SK-N-SH treated with all-trans-retinoic acid at 6 μM for 48 hours (cell line): ENCODE measurements at regions not wholly inside any gene's neighbourhood (a gene's known extent, or its start where the extent isn't known, plus 50 kb on each side); places are given as distances from the start of the nearest gene placed in this dataset.

Experiments used
- ATAC-seq: fragments of 200-7000 bp; cut with Tn5 transposase; 3 replicates; pipeline ENCODE4 v1.9.1; 2020; ENCODE audit warnings: mild to moderate bottlenecking, moderate library complexity
- ARNTL ChIP-seq: fragments of 450-650 bp; formaldehyde crosslinking; IDR thresholded peaks from 2 replicates; pipeline ENCODE4 v1.5.0; 2020; ENCODE audit warnings: low read depth, mild to moderate bottlenecking, moderate library complexity, borderline replicate concordance
- BACH2 ChIP-seq: fragments of 250-450 bp; sonication (Bioruptor Pico); IDR thresholded peaks from 2 replicates; pipeline ENCODE4 v1.9.0; 2021; ENCODE audit warnings: mild to moderate bottlenecking, borderline replicate concordance
- CSDC2 ChIP-seq: fragments of 250-450 bp; sonication (Bioruptor Pico); IDR thresholded peaks from 2 replicates; pipeline ENCODE4 v1.5.0; 2020; ENCODE audit warnings: mild to moderate bottlenecking, moderate library complexity
- ESRRG ChIP-seq: fragments of 250-450 bp; sonication (Bioruptor Pico); IDR thresholded peaks from 2 replicates; pipeline ENCODE4 v1.6.1; 2021; ENCODE audit warnings: mild to moderate bottlenecking
- GLIS3 ChIP-seq: fragments of 250-450 bp; sonication (Bioruptor Pico); IDR thresholded peaks from 2 replicates; pipeline ENCODE4 v1.5.0; 2020; ENCODE audit warnings: mild to moderate bottlenecking, moderate library complexity
- ISL1 ChIP-seq: fragments of 250-450 bp; sonication (Bioruptor Pico); IDR thresholded peaks from 2 replicates; pipeline ENCODE4 v2.1.2; 2022; ENCODE audit warnings: mild to moderate bottlenecking, moderate library complexity
- OSR1 ChIP-seq: fragments of 250-450 bp; sonication (Bioruptor Pico); IDR thresholded peaks from 2 replicates; pipeline ENCODE4 v1.8.0; 2022; ENCODE audit warnings: moderate library complexity, mild to moderate bottlenecking, inconsistent platforms
- PPARA ChIP-seq: fragments of 250-450 bp; sonication (Bioruptor Pico); IDR thresholded peaks from 2 replicates; pipeline ENCODE4 v1.5.0; 2020; ENCODE audit warnings: mild to moderate bottlenecking, borderline replicate concordance
- RARB ChIP-seq: fragments of 250-450 bp; sonication (Bioruptor Pico); IDR thresholded peaks from 2 replicates; pipeline ENCODE4 v1.8.0; 2021; ENCODE audit warnings: mild to moderate bottlenecking, moderate library complexity
- SNAI2 ChIP-seq: fragments of 250-450 bp; sonication (Bioruptor Pico); IDR thresholded peaks from 2 replicates; pipeline ENCODE4 v1.5.0; 2020; ENCODE audit warnings: mild to moderate bottlenecking, moderate library complexity
- TCF4 ChIP-seq: fragments of 250-450 bp; sonication (Bioruptor Pico); IDR thresholded peaks from 2 replicates; pipeline ENCODE4 v1.8.0; 2021; ENCODE audit warnings: mild to moderate bottlenecking, moderate library complexity, borderline replicate concordance
- TOX ChIP-seq: fragments of 250-450 bp; sonication (Bioruptor Pico); IDR thresholded peaks from 2 replicates; pipeline ENCODE4 v1.8.0; 2021; ENCODE audit warnings: mild to moderate bottlenecking, moderate library complexity, borderline replicate concordance
- ZC3H10 ChIP-seq: fragments of 250-450 bp; sonication (Bioruptor Pico); IDR thresholded peaks from 2 replicates; pipeline ENCODE4 v1.5.1; 2021; ENCODE audit warnings: mild to moderate bottlenecking, moderate library complexity
- ZFP3 ChIP-seq: fragments of 250-450 bp; sonication (Bioruptor Pico); IDR thresholded peaks from 2 replicates; pipeline ENCODE4 v1.5.0; 2020; ENCODE audit warnings: mild to moderate bottlenecking, moderate library complexity
- ZNF565 ChIP-seq: fragments of 450-650 bp; formaldehyde crosslinking; conservative IDR thresholded peaks from 2 replicates; pipeline ENCODE4 v1.5.0; 2020; ENCODE audit warnings: low read depth, mild to moderate bottlenecking, moderate library complexity
- ZNF70 ChIP-seq: fragments of 450-650 bp; formaldehyde crosslinking; IDR thresholded peaks from 2 replicates; pipeline ENCODE4 v1.5.0; 2020; ENCODE audit warnings: mild to moderate bottlenecking, moderate library complexity
- ZNF8 ChIP-seq: fragments of 450-650 bp; formaldehyde crosslinking; IDR thresholded peaks from 2 replicates; pipeline ENCODE4 v1.5.0; 2020; ENCODE audit warnings: mild to moderate bottlenecking, moderate library complexity
- TF ChIP-seq, protein P1 (sequence below): fragments of 250-450 bp; sonication (Bioruptor Pico); IDR thresholded peaks from 2 replicates; pipeline ENCODE4 v1.5.1; 2021; ENCODE audit warnings: mild to moderate bottlenecking, moderate library complexity
- TF ChIP-seq, protein P2 (sequence below): fragments of 250-450 bp; sonication (Bioruptor Pico); IDR thresholded peaks from 2 replicates; pipeline ENCODE4 v1.8.0; 2020; ENCODE audit warnings: mild to moderate bottlenecking, moderate library complexity, borderline replicate concordance
- TF ChIP-seq, protein P3 (sequence below): fragments of 250-450 bp; sonication (Bioruptor Pico); IDR thresholded peaks from 2 replicates; pipeline ENCODE4 v1.5.0; 2020; ENCODE audit warnings: mild to moderate bottlenecking, moderate library complexity
- TF ChIP-seq, protein P4 (sequence below): fragments of 250-450 bp; sonication (Bioruptor Pico); IDR thresholded peaks from 2 replicates; pipeline ENCODE4 v1.8.0; 2021; ENCODE audit warnings: low read depth, mild to moderate bottlenecking, moderate library complexity, borderline replicate concordance

DNA sequence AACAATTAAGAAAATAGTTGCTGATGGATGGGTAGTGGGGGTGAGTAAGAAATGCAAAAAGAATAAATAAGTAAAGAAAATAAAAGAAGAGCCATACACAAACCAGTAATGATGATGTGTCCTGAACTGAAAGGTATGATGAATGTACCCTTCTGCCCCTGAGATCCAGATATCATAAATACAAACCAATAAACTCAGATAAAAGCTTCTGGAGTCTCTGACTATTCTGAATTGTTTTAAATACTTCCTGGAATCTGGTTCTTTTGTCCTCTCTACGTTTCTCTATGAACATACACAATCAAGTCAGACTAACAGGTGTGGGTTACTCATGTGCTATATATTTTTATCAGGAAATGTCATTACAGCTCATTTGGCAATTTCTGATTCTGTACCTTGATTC is 153.4 kb downstream of the PPP1R2C start:
- no peak for ATAC-seq
- TF ChIP-seq OSR1 (CRISPR knock-in tag): no peak
- no peak for TF ChIP-seq CSDC2 (CRISPR knock-in tag)
- TF ChIP-seq ZNF70 (CRISPR knock-in tag): no peak
- TF ChIP-seq GLIS3 (CRISPR knock-in tag): no peak
- no peak for TF ChIP-seq ZNF8 (CRISPR knock-in tag)
- no peak for TF ChIP-seq ARNTL
- TF ChIP-seq ZC3H10 (CRISPR knock-in tag): no peak
- TF ChIP-seq ISL1 (CRISPR knock-in tag): no peak
- TF ChIP-seq ESRRG (CRISPR knock-in tag): no peak
- no peak for TF ChIP-seq TOX (CRISPR knock-in tag)
- TF ChIP-seq, protein P1, sequence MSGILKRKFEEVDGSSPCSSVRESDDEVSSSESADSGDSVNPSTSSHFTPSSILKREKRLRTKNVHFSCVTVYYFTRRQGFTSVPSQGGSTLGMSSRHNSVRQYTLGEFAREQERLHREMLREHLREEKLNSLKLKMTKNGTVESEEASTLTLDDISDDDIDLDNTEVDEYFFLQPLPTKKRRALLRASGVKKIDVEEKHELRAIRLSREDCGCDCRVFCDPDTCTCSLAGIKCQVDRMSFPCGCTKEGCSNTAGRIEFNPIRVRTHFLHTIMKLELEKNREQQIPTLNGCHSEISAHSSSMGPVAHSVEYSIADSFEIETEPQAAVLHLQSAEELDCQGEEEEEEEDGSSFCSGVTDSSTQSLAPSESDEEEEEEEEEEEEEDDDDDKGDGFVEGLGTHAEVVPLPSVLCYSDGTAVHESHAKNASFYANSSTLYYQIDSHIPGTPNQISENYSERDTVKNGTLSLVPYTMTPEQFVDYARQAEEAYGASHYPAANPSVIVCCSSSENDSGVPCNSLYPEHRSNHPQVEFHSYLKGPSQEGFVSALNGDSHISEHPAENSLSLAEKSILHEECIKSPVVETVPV: no peak
- TF ChIP-seq SNAI2 (CRISPR knock-in tag): no peak
- TF ChIP-seq ZFP3 (CRISPR knock-in tag): no peak
- TF ChIP-seq, protein P2, sequence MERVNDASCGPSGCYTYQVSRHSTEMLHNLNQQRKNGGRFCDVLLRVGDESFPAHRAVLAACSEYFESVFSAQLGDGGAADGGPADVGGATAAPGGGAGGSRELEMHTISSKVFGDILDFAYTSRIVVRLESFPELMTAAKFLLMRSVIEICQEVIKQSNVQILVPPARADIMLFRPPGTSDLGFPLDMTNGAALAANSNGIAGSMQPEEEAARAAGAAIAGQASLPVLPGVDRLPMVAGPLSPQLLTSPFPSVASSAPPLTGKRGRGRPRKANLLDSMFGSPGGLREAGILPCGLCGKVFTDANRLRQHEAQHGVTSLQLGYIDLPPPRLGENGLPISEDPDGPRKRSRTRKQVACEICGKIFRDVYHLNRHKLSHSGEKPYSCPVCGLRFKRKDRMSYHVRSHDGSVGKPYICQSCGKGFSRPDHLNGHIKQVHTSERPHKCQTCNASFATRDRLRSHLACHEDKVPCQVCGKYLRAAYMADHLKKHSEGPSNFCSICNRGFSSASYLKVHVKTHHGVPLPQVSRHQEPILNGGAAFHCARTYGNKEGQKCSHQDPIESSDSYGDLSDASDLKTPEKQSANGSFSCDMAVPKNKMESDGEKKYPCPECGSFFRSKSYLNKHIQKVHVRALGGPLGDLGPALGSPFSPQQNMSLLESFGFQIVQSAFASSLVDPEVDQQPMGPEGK: no peak
- TF ChIP-seq, protein P3, sequence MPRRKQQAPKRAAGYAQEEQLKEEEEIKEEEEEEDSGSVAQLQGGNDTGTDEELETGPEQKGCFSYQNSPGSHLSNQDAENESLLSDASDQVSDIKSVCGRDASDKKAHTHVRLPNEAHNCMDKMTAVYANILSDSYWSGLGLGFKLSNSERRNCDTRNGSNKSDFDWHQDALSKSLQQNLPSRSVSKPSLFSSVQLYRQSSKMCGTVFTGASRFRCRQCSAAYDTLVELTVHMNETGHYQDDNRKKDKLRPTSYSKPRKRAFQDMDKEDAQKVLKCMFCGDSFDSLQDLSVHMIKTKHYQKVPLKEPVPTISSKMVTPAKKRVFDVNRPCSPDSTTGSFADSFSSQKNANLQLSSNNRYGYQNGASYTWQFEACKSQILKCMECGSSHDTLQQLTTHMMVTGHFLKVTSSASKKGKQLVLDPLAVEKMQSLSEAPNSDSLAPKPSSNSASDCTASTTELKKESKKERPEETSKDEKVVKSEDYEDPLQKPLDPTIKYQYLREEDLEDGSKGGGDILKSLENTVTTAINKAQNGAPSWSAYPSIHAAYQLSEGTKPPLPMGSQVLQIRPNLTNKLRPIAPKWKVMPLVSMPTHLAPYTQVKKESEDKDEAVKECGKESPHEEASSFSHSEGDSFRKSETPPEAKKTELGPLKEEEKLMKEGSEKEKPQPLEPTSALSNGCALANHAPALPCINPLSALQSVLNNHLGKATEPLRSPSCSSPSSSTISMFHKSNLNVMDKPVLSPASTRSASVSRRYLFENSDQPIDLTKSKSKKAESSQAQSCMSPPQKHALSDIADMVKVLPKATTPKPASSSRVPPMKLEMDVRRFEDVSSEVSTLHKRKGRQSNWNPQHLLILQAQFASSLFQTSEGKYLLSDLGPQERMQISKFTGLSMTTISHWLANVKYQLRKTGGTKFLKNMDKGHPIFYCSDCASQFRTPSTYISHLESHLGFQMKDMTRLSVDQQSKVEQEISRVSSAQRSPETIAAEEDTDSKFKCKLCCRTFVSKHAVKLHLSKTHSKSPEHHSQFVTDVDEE (CRISPR knock-in tag): no peak
- no peak for TF ChIP-seq ZNF565
- TF ChIP-seq, protein P4, sequence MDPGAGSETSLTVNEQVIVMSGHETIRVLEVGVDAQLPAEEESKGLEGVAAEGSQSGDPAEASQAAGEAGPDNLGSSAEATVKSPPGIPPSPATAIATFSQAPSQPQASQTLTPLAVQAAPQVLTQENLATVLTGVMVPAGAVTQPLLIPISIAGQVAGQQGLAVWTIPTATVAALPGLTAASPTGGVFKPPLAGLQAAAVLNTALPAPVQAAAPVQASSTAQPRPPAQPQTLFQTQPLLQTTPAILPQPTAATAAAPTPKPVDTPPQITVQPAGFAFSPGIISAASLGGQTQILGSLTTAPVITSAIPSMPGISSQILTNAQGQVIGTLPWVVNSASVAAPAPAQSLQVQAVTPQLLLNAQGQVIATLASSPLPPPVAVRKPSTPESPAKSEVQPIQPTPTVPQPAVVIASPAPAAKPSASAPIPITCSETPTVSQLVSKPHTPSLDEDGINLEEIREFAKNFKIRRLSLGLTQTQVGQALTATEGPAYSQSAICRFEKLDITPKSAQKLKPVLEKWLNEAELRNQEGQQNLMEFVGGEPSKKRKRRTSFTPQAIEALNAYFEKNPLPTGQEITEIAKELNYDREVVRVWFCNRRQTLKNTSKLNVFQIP (CRISPR knock-in tag): no peak
- no peak for TF ChIP-seq BACH2 (CRISPR knock-in tag)
- TF ChIP-seq PPARA (CRISPR knock-in tag): no peak
- TF ChIP-seq, all 23 proteins: peak for 0

DNA sequence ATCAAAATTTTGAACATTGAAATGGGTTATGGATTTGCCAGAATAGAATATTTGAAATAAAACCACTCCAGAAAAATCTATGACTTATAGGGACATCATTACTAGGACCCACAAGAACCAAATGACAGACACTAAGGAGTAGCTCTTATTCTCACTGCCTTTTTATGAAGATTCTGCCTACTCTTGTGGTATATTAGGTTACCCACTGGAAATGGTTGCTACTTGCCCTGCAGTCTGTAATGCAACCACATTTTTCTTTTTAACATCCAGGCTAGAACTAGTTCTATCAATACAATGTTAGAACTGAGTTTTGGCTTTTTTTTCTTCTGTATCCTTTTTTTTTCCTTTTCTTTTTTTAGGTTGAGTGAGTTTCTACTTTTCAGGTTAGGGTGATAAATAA is 158.9 kb downstream of the PPP1R2C start:
- TF ChIP-seq TCF4 (CRISPR knock-in tag) (no peak), PPARA (CRISPR knock-in tag) (no peak), ISL1 (CRISPR knock-in tag) (no peak), OSR1 (CRISPR knock-in tag) (no peak), ARNTL (no peak), GLIS3 (CRISPR knock-in tag) (no peak), ZNF8 (CRISPR knock-in tag) (no peak), TOX (CRISPR knock-in tag) (no peak), CSDC2 (CRISPR knock-in tag) (no peak), RARB (no peak)
- TF ChIP-seq, protein P2: no peak
- TF ChIP-seq, all 23 proteins: peak for 0
- ATAC-seq: no peak

DNA sequence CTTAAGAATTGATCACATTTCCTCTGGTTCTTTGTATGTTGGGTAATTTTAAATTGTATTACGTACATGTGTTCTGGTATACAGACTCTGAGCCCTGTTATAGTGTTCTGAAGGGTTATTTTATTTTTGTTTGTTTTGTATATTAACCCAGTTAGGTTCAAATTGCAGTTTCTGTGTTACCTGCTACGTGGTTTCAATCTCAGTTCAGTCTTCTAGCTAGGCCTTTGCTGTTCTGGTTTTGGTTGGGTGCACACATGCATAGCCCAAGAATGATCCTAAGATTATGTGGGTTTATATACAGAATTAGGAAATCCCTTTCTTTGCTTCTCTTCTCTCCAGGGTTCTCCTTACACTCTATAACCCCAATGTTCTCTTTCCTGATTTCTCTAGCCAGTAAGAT is 161.0 kb downstream of the PPP1R2C start:
- TF ChIP-seq ZC3H10 (CRISPR knock-in tag): no peak
- TF ChIP-seq BACH2 (CRISPR knock-in tag): no peak
- no peak for TF ChIP-seq GLIS3 (CRISPR knock-in tag)
- TF ChIP-seq ARNTL: no peak
- TF ChIP-seq ZNF70 (CRISPR knock-in tag): no peak
- no peak for TF ChIP-seq CSDC2 (CRISPR knock-in tag)
- no peak for TF ChIP-seq ESRRG (CRISPR knock-in tag)
- TF ChIP-seq TOX (CRISPR knock-in tag): no peak
- TF ChIP-seq RARB: no peak
- TF ChIP-seq ZFP3 (CRISPR knock-in tag): no peak

More for the DNA sequence above, 161.0 kb downstream of the PPP1R2C start:
- ATAC-seq: no peak
